B cell (primary cell): ENCODE measurements at regions not wholly inside any gene's neighbourhood (a gene's known extent, or its start where the extent isn't known, plus 50 kb on each side); places are given as distances from the start of the nearest gene placed in this dataset.

ENCODE experiments used
- CTCF ChIP-seq: fragments of 200-600 bp; IDR thresholded peaks from one replicate; pipeline ENCODE4 v1.8.0; 2022; ENCODE audit warnings: antibody characterized with exemption, mild to moderate bottlenecking
- EZH2 ChIP-seq: IDR thresholded peaks from 2 replicates; pipeline ENCODE4 v1.6.1; 2012; ENCODE audit warnings: borderline replicate concordance, low read depth, mild to moderate bottlenecking, moderate library complexity, low read length; ENCODE audit not compliant: insufficient read depth, poor library complexity, severe bottlenecking

GRCh38 chrX:11050013-11050412 is 61.1 kb upstream of the HCCS start:
- TF ChIP-seq CTCF (no peak), EZH2 (no peak)
